GM21526 (cell line): ENCODE measurements at regions not wholly inside any gene's neighbourhood (a gene's known extent, or its start where the extent isn't known, plus 50 kb on each side); places are given as distances from the start of the nearest gene placed in this dataset.

Experiments
- ATAC-seq: cut with Tn5 transposase; IDR thresholded peaks from one replicate; pipeline ENCODE4 v1.9.1; 2021; ENCODE audit warnings: moderate library complexity; ENCODE audit not compliant: unreplicated experiment, low FRiP score

- ATAC-seq, result no peak
Observed at GRCh38 chr11:130705670-130706421, 210.4 kb downstream of the SNX19 start.

GRCh38 chr11:130706572-130706971 is 209.7 kb downstream of the SNX19 start:
- no peak for ATAC-seq

DNA sequence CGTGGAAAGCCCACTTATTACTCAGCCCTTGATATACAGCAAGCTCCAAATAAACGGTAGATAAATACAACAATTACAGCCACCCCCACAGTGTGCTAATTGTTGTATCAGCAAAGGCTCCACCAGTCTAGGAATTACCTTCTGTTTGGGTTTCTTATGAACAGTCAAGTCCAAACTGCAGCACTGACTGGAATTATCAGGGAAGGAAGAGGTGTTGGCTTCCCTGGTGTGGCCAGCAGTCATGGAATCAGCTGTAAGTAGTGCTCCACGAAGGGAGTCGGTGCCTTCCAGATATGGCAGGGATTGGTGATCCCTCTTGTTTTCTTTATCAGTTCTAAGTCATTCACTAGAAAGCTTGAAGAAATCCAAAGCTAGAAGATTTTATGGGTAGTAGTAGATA is 209.1 kb downstream of the SNX19 start:
- ATAC-seq, result no peak

- ATAC-seq, result no peak
Observed at GRCh38 chr11:130709531-130709930, 206.7 kb downstream of the SNX19 start.

DNA sequence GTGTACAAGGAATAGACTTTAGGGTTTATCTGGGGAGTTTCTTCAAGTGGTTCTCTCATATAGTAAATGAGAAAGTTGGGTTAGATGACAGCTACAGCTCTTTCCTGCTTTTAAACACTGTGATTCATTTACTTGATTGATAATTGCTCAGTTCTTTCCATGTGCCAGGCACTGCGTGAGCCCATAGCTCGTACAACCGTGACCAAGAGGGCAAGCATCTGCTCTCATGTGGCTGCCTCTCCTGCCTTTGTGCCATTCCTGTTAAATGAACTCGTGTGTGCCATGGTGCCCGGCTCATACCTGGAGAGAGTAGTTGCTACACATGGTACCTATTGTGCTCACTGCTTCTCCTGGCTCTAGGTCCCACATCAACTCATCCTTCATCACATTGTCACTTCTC is 206.3 kb downstream of the SNX19 start:
- no peak for ATAC-seq

- no peak for ATAC-seq
Observed at GRCh38 chr11:130710497-130711012, 205.7 kb downstream of the SNX19 start.

DNA sequence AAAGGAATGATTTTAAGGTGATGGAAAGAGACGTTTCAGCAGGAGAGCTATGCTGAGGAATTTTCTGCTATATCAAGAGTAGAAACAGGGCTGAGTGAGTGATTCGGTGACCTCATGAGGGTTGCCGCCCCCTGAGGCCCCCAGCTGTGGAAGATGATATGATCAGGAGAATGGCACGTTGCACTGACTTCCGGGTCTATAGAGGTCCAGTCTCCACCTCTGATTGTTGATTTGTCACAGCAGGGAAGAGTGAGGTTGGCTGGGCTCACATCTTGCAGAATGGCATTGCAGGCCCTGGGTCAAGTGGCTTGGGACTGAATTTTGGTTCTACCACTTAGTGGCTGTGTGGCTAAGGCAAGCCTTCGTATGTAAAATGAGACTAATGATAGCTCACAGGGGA is 205.1 kb downstream of the SNX19 start:
- ATAC-seq, result no peak

GRCh38 chr11:130712480-130712879 is 203.8 kb downstream of the SNX19 start:
- no peak for ATAC-seq

DNA sequence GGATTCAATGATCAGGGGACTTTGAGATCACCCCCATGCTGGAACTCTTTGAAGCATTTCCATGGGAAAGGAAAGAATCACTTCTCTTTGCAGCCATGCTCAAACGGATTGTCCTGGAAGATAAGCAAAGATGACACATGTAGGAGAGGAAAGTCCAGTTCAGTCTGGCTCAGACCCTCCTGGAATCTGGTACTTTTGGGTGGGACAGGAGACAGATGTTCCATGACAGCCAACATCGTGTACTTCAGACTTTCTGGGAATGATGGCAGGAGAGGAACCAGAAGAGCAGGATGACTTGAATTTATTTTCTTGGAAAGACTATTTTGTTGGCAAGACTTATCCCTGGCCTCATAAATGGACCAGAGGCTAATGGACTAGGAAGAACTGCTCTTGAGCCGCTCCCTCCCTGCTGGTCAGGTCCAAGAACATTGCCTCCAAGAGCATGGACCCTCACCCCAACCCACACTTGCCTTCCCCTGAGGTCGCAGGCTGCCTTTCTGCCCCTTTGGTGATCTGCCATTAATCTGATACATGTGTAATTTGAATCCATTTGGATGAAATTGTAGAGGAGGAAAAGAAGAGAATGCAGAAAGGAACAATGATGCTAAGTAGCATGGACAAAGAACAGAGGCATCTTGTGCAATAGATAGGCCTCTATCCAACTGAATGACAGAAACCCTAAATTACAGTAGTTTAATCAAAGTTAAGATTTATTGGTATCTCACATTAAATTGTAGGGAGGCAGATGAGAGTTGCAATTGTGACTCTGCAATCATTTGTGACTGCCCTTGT is 201.0 kb downstream of the SNX19 start:
- no peak for ATAC-seq

GRCh38 chr11:130715877-130716220 is 200.4 kb downstream of the SNX19 start:
- ATAC-seq, result no peak

- ATAC-seq, result no peak
Observed at GRCh38 chr11:130718120-130718519, 198.2 kb downstream of the SNX19 start.

- ATAC-seq, result no peak
Observed at GRCh38 chr11:130719220-130719915, 196.9 kb downstream of the SNX19 start.

- no peak for ATAC-seq
Observed at GRCh38 chr11:130720232-130721022, 195.9 kb downstream of the SNX19 start.

DNA sequence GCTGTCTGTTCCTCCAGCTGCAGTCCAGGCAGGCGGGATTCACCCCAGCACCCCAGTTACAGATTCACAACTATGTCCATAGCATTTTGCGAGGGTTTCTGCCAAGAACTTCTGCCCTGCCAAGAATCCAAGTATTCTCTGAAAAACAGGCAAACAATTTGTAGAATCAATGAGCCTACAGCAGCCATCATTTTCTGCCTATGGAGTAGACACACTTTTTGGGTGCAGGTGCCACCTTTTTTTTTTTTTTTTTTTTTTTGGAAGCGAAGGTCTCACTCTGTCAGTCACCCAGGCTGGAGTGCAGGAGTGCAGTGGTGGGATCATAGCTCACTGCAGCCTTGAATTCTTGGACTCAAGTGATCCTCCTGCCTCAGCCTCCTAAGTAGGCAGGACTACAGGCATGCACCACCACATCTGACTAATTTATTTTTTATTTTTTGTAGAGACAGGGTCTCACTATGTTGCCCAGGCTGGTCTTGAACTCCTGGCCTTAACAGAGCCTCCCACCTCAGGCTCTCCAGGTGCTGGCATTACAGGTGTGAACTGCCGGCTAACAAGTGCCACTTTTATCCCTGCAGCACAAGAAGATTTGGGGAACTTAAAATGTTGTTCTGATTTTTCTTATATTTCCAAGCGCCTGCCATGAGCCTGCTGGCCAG is 195.1 kb downstream of the SNX19 start:
- no peak for ATAC-seq

GRCh38 chr11:130721736-130722135 is 194.5 kb downstream of the SNX19 start:
- no peak for ATAC-seq

GRCh38 chr11:130722401-130722800 is 193.9 kb downstream of the SNX19 start:
- ATAC-seq, result no peak

- no peak for ATAC-seq
Observed at GRCh38 chr11:130725421-130726233, 190.7 kb downstream of the SNX19 start.

DNA sequence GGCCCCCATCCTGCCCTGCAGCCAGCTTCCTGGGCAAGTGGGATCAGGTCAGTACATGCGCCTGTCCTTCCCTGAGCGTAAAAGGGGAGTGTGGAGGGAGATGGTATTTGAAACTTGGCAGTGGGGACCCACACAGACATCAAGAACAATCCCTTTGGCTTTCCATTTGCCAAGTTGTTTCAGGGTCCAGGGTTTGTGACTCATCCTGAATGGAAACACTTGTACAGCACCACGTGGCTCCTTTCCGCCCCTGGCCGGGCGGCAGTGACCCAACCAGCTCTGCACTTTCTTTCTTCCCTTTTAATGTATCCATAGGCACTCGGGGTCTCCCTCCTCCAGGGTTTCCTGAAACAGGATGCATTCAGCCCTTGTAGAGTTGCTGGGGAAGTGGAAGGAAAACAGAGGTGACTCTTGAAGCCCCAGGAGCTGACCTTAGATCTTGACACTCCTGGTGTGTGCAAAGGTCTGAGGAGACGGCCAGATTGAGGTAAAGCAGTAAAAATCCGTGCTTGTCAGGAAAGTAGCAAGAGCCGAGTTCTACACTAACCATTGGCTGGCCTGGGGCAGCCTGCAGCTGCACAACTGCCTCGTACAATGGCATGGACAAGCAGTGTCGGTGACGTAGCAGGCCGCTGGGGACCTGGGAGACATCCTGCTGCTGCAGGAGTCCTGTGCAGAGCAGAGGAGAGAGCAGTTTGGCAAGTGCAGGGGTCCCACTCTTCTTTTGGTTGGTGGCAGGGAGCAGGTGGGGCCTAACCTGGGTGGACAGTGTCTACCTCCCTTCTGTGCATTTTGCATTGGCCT is 189.8 kb downstream of the SNX19 start:
- no peak for ATAC-seq
